GM23248 (cell line): ENCODE measurements at regions not wholly inside any gene's neighbourhood (a gene's known extent, or its start where the extent isn't known, plus 50 kb on each side); places are given as distances from the start of the nearest gene placed in this dataset.

Source experiments
- EZH2 ChIP-seq: fragments of 200-600 bp; sonication (generic); IDR thresholded peaks from 2 replicates; pipeline ENCODE4 v1.6.1; 2018; ENCODE audit warnings: antibody characterized with exemption, mild to moderate bottlenecking; ENCODE audit not compliant: insufficient read depth, poor library complexity, severe bottlenecking
- EZH2phosphoT487 ChIP-seq: fragments of 200-600 bp; sonication (generic); IDR thresholded peaks from 2 replicates; pipeline ENCODE4 v1.6.1; 2018; ENCODE audit warnings: antibody characterized with exemption, moderate library complexity, mild to moderate bottlenecking, low read depth; ENCODE audit not compliant: insufficient read depth

GRCh38 chr14:62125793-62126192 lies 363.6 kb downstream of the SNAPC1 start:
- no peak for TF ChIP-seq EZH2
- TF ChIP-seq EZH2phosphoT487: no peak
